IMR-90 (cell line): ENCODE measurements at regions not wholly inside any gene's neighbourhood (a gene's known extent, or its start where the extent isn't known, plus 50 kb on each side); places are given as distances from the start of the nearest gene placed in this dataset.
"Not testable (repeated sequence)": the region's sequence is repeated elsewhere in the genome, so short reads cannot be mapped to it uniquely, and the experiment has no call there.

Source experiments
- ATAC-seq: fragments of 200-7000 bp; cut with Tn5 transposase; 2 replicates; pipeline ENCODE4 v1.9.1; 2020; ENCODE audit warnings: low read depth, mild to moderate bottlenecking, moderate library complexity
- BruUV-seq: library from RNA; stranded (reverse); fragments of 400-500 nt; replicated peaks from 2 replicates; lab custom pipeline; 2021; lab: Mats Ljungman, UMichigan
- CTCF ChIA-PET: fragments of 300-600 bp; formaldehyde crosslinking; extraction: SDS; loops from one replicate; lab custom pipeline; 2021; ENCODE audit warnings: antibody characterized with exemption; lab: Yijun Ruan, JAX
- POLR2A ChIA-PET: fragments of 300-600 bp; sonication (Branson Sonifier 250); formaldehyde crosslinking; loops from one replicate; lab custom pipeline; 2022; ENCODE audit warnings: antibody characterized with exemption; ENCODE audit not compliant: unreplicated experiment; lab: Charles Lee
- DNase-seq: peaks from one replicate; pipeline ENCODE4 v3.0.0; 2013
- H2AFZ ChIP-seq: replicated peaks from 2 replicates; pipeline ENCODE3; 2013; ENCODE audit warnings: low read length, mild to moderate bottlenecking; ENCODE audit not compliant: poor library complexity
- H2AK5ac ChIP-seq: 2 replicates; pipeline ENCODE4 v1.6.1; 2013; ENCODE audit warnings: low read depth, low read length, inconsistent platforms
- H2AK9ac ChIP-seq: replicated peaks from 2 replicates; pipeline ENCODE3; 2013; ENCODE audit warnings: mild to moderate bottlenecking, low read depth, low read length, moderate library complexity; ENCODE audit not compliant: poor library complexity
- H2BK120ac ChIP-seq: 2 replicates; pipeline ENCODE4 v1.6.1; 2013; ENCODE audit warnings: low read depth, low read length, inconsistent platforms
- H2BK15ac ChIP-seq: 3 replicates; pipeline ENCODE4 v1.6.1; 2013; ENCODE audit warnings: low read depth, low read length, inconsistent platforms
- H2BK20ac ChIP-seq: 2 replicates; pipeline ENCODE4 v1.6.1; 2013; ENCODE audit warnings: low read depth, mild to moderate bottlenecking, inconsistent platforms, low read length, moderate library complexity
- H2BK5ac ChIP-seq: 2 replicates; pipeline ENCODE4 v1.6.1; 2013; ENCODE audit warnings: mild to moderate bottlenecking, low read depth, low read length, inconsistent platforms; ENCODE audit not compliant: poor library complexity, severe bottlenecking
- H3K14ac ChIP-seq: replicated peaks from 2 replicates; pipeline ENCODE4 v1.6.1; 2013; ENCODE audit warnings: low read depth, low read length, inconsistent platforms
- H3K18ac ChIP-seq: 2 replicates; pipeline ENCODE4 v1.6.1; 2013; ENCODE audit warnings: low read depth, low read length, control low read depth
- H3K23ac ChIP-seq: 2 replicates; pipeline ENCODE4 v1.6.1; 2013; ENCODE audit warnings: low read depth, low read length, inconsistent platforms
- H3K27ac ChIP-seq: 2 replicates; pipeline ENCODE4 v1.5.1; 2013; ENCODE audit warnings: mild to moderate bottlenecking, control low read depth, low read length; ENCODE audit not compliant: insufficient read depth
- H3K27me3 ChIP-seq: 2 replicates; pipeline ENCODE4 v1.6.1; 2013; ENCODE audit warnings: low read length; ENCODE audit not compliant: control insufficient read depth, insufficient read depth
- H3K36me3 ChIP-seq: 2 replicates; pipeline ENCODE4 v1.6.1; 2013; ENCODE audit warnings: low read length, mixed read lengths; ENCODE audit not compliant: control insufficient read depth, insufficient read depth
- H3K4ac ChIP-seq: 2 replicates; pipeline ENCODE4 v1.6.1; 2013; ENCODE audit warnings: low read depth, low read length, inconsistent platforms
- H3K4me1 ChIP-seq: 2 replicates; pipeline ENCODE4 v1.6.1; 2013; ENCODE audit warnings: low read length, mixed read lengths; ENCODE audit not compliant: control insufficient read depth, insufficient read depth
- H3K4me2 ChIP-seq: 2 replicates; pipeline ENCODE4 v1.6.1; 2013; ENCODE audit warnings: low read depth, mild to moderate bottlenecking, control low read depth, low read length, moderate library complexity
- H3K4me3 ChIP-seq: 2 replicates; pipeline ENCODE4 v1.5.1; 2013; ENCODE audit warnings: low read depth, mild to moderate bottlenecking, control low read depth, low read length, moderate library complexity; ENCODE audit not compliant: insufficient read depth
- H3K56ac ChIP-seq: 2 replicates; pipeline ENCODE4 v1.6.1; 2013; ENCODE audit warnings: low read length, inconsistent platforms; ENCODE audit not compliant: insufficient read depth; ENCODE audit errors: extremely low read depth
- H3K79me1 ChIP-seq, 2 experiments: 2 replicates each; pipeline ENCODE4 v1.6.1; 2013; ENCODE audit warnings: low read length in 2 of 2, inconsistent platforms in 1 of 2, low read depth in 1 of 2
- H3K9ac ChIP-seq: 2 replicates; pipeline ENCODE4 v1.6.1; 2013; ENCODE audit warnings: low read depth, low read length, control low read depth
- H3K9me1 ChIP-seq: 2 replicates; pipeline ENCODE4 v1.6.1; 2013; ENCODE audit warnings: low read length, inconsistent platforms; ENCODE audit not compliant: insufficient read depth
- H3K9me3 ChIP-seq: 2 replicates; pipeline ENCODE4 v1.6.1; 2013; ENCODE audit warnings: low read length; ENCODE audit not compliant: control insufficient read depth, insufficient read depth
- H4K20me1 ChIP-seq: 2 replicates; pipeline ENCODE4 v1.6.1; 2013; ENCODE audit warnings: low read length, inconsistent platforms; ENCODE audit not compliant: insufficient read depth
- H4K5ac ChIP-seq: 2 replicates; pipeline ENCODE4 v1.6.1; 2013; ENCODE audit warnings: mild to moderate bottlenecking, low read depth, low read length, control low read depth
- H4K8ac ChIP-seq, 2 experiments: 2 replicates each; pipeline ENCODE4 v1.6.1; 2013; ENCODE audit warnings: low read depth in 2 of 2, low read length in 2 of 2, control low read depth in 1 of 2, inconsistent platforms in 1 of 2
- H4K91ac ChIP-seq: 2 replicates; pipeline ENCODE4 v1.6.1; 2013; ENCODE audit warnings: low read depth, low read length, inconsistent platforms; ENCODE audit not compliant: insufficient read depth
- WGBS, 2 experiments: methylation state at CpG; one replicate each; pipeline versions ENCODE4 v1.1.5 to v1.1.7; 2013; ENCODE audit warnings: missing lambda C conversion rate in 2 of 2; ENCODE audit not compliant: insufficient read length in 1 of 2; ENCODE audit errors: extremely low coverage in 2 of 2; 5-methylcytosine and 5-hydroxymethylcytosine counted together
- dilution Hi-C: fragments of 300-500 bp; cut with HindIII; formaldehyde crosslinking; loops from one replicate; pipeline ENCODE4 v1.14.3; 2018; ENCODE audit warnings: low sequenced_read_pairs; ENCODE audit not compliant: unreplicated experiment
- in situ Hi-C: fragments of 300-500 bp; cut with MboI; formaldehyde crosslinking; loops from 3 replicates; pipeline ENCODE4 v1.14.3; 2019; ENCODE audit warnings: low sequenced_read_pairs, inconsistent platforms, mixed read lengths
- intact Hi-C: fragments of 100-400 bp; cut with micrococcal nuclease; formaldehyde crosslinking; loops from 2 replicates; pipeline ENCODE4 v1.10.0; 2022

DNA sequence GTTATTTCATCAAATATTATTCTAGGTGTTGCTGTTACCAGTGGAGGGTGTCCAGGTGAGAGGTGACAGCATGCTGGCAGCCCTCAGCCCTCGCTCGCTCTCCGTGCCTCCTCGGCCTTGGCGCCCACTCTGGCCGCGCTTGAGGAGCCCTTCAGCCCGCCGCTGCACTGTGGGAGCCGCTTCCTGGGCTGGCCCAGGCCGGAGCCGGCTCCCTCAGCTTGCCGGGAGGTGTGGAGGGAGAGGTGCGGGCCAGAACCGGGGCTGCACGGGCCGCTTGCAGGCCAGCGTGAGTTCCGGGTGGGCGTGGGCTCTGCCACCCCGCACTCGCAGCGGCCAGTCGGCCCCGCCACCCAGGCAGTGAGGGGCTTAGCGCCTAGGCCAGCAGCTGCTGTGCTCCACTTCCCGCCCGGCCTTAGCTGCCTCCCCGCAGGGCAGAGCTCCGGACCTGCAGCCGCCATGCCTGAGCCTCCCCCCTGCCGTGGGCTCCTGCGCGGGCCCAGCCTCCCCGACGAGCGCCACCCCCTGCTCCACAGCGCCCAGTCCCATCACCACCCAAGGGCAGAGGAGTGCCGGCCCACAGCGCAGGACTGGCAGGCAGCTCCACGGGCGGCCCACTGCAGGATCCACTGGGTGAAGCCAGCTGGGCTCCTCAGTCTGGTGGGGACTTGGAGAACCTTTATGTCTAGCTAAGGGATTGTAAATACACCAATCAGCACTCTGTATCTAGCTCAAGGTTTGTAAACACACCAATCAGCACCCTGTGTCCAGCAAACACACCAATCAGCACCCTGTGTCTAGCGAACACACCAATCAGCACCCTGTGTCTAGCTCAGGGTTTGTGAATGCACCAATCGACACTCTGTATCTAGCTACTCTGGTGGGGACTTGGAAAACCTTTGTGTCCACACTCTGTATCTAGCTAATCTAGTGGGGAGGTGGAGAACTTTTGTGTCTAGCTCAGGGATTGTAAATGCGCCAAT is 413.3 kb downstream of the HACE1 start:
- dilution Hi-C loops, H3K4ac ChIP-seq, H3K9me3 ChIP-seq, H3K14ac ChIP-seq, H2BK5ac ChIP-seq, intact Hi-C loops, H3K27ac ChIP-seq, H3K36me3 ChIP-seq, H3K56ac ChIP-seq, H2AK9ac ChIP-seq, ATAC-seq, H3K79me1 ChIP-seq, H3K23ac ChIP-seq, H4K20me1 ChIP-seq, H4K91ac ChIP-seq, H3K4me3 ChIP-seq, BruUV-seq, H3K9ac ChIP-seq, H3K9me1 ChIP-seq, H2AFZ ChIP-seq, H3K27me3 ChIP-seq, H2BK15ac ChIP-seq, H4K5ac ChIP-seq, H3K18ac ChIP-seq, DNase-seq, H3K4me2 ChIP-seq, H2BK20ac ChIP-seq, H4K8ac ChIP-seq, POLR2A ChIA-PET, H3K4me1 ChIP-seq, CTCF ChIA-PET, H2AK5ac ChIP-seq, H2BK120ac ChIP-seq, in situ Hi-C loops: not testable (repeated sequence)
- 100% methylated on average over 1 of the region's 45 CpGs; no CpG with 5 or more reads in 1 of the 2 experiments for WGBS, 2 experiments
